RWPE2 (cell line): ENCODE measurements at regions not wholly inside any gene's neighbourhood (a gene's known extent, or its start where the extent isn't known, plus 50 kb on each side); places are given as distances from the start of the nearest gene placed in this dataset.

Experiments used
- ATAC-seq: fragments of 200-7000 bp; cut with Tn5 transposase; 3 replicates; pipeline ENCODE4 v1.9.1; 2021; ENCODE audit warnings: low read depth
- DNase-seq: peaks from one replicate; pipeline ENCODE4 v3.0.0-alpha.2; 2020; ENCODE audit warnings: low spot score
- H3K27ac ChIP-seq: fragments of 450-650 bp; 2 replicates; pipeline ENCODE4 v1.5.1; 2017; ENCODE audit warnings: mild to moderate bottlenecking; ENCODE audit not compliant: poor library complexity, severe bottlenecking
- H3K27me3 ChIP-seq: fragments of 250-450 bp; sonication (Bioruptor Pico); 2 replicates; pipeline ENCODE4 v1.5.1; 2021; ENCODE audit warnings: mild to moderate bottlenecking, moderate library complexity; ENCODE audit not compliant: insufficient read depth, poor library complexity, severe bottlenecking
- H3K36me3 ChIP-seq: fragments of 250-450 bp; sonication (Bioruptor Pico); 2 replicates; pipeline ENCODE4 v1.5.1; 2020; ENCODE audit warnings: low read depth, mild to moderate bottlenecking, moderate library complexity
- H3K4me1 ChIP-seq: fragments of 250-450 bp; sonication (Bioruptor Pico); 2 replicates; pipeline ENCODE4 v1.5.1; 2021; ENCODE audit warnings: mild to moderate bottlenecking, moderate library complexity; ENCODE audit not compliant: insufficient read depth, poor library complexity, severe bottlenecking
- H3K4me3 ChIP-seq: fragments of 250-450 bp; sonication (Bioruptor Pico); 2 replicates; pipeline ENCODE4 v1.5.1; 2021; ENCODE audit warnings: mild to moderate bottlenecking, moderate library complexity; ENCODE audit not compliant: severe bottlenecking
- H3K9me3 ChIP-seq: fragments of 250-450 bp; sonication (Bioruptor Pico); 2 replicates; pipeline ENCODE4 v1.5.1; 2021; ENCODE audit warnings: mild to moderate bottlenecking, moderate library complexity; ENCODE audit not compliant: severe bottlenecking
- TF ChIP-seq, protein P1 (sequence below): fragments of 450-650 bp; IDR thresholded peaks from one replicate; pipeline ENCODE4 v1.5.1; 2017; ENCODE audit warnings: mild to moderate bottlenecking, moderate library complexity; ENCODE audit not compliant: poor library complexity, severe bottlenecking

DNA sequence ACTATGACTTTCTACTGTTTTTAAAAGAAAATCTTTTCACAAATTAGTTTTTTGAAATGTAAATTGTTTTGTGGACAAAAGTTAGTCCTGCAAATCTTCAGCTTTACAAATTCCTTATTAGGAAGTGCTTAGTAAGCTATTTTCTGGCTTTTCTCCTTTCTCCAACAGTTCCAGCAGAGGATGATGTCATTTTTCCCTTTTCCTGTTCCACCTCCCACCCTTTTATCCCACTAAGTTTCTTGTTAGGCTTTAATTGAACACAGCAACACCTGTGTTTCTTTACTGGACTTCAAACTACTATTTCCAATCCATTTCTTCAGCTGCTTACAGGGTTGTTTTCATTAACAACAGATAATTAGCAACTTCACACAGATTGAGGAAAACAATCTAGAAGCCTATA, 389.2 kb downstream of the NDFIP2 start:
- DNase-seq (no peak), ATAC-seq (no peak)
- TF ChIP-seq, protein P1, sequence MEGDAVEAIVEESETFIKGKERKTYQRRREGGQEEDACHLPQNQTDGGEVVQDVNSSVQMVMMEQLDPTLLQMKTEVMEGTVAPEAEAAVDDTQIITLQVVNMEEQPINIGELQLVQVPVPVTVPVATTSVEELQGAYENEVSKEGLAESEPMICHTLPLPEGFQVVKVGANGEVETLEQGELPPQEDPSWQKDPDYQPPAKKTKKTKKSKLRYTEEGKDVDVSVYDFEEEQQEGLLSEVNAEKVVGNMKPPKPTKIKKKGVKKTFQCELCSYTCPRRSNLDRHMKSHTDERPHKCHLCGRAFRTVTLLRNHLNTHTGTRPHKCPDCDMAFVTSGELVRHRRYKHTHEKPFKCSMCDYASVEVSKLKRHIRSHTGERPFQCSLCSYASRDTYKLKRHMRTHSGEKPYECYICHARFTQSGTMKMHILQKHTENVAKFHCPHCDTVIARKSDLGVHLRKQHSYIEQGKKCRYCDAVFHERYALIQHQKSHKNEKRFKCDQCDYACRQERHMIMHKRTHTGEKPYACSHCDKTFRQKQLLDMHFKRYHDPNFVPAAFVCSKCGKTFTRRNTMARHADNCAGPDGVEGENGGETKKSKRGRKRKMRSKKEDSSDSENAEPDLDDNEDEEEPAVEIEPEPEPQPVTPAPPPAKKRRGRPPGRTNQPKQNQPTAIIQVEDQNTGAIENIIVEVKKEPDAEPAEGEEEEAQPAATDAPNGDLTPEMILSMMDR: no peak
- Histone ChIP-seq H3K27ac (no peak overlapping the region), H3K4me3 (no peak overlapping the region), H3K9me3 (no peaks in the 10 kb centered on the region), H3K4me1 (peaks cover 7% of the 10 kb centered on the region), H3K27me3 (no peaks in the 10 kb centered on the region), H3K36me3 (no peaks in the 10 kb centered on the region)

GRCh38 chr13:79869326-79869725, 388.4 kb downstream of the NDFIP2 start:
- no peak for ATAC-seq

GRCh38 chr13:79867254-79867653, 386.3 kb downstream of the NDFIP2 start:
- TF ChIP-seq, protein P1: no peak
- H3K4me3 ChIP-seq: no peak overlapping the region
- no peak overlapping the region for H3K27ac ChIP-seq
- H3K27me3 ChIP-seq: no peaks in the 10 kb centered on the region
- no peaks in the 10 kb centered on the region for H3K36me3 ChIP-seq
- no peaks in the 10 kb centered on the region for H3K9me3 ChIP-seq
- DNase-seq: no peak
- H3K4me1 ChIP-seq: peaks cover 7% of the 10 kb centered on the region
- no peak for ATAC-seq

More at GRCh38 chr13:79869326-79869725, 388.4 kb downstream of the NDFIP2 start:
- no peaks in the 10 kb centered on the region for H3K9me3 ChIP-seq
- peaks cover 7% of the 10 kb centered on the region for H3K4me1 ChIP-seq
- TF ChIP-seq, protein P1: no peak
- H3K4me3 ChIP-seq: no peak overlapping the region
- no peaks in the 10 kb centered on the region for H3K36me3 ChIP-seq
- H3K27me3 ChIP-seq: no peaks in the 10 kb centered on the region
- H3K27ac ChIP-seq: no peak overlapping the region
- no peak for DNase-seq

DNA sequence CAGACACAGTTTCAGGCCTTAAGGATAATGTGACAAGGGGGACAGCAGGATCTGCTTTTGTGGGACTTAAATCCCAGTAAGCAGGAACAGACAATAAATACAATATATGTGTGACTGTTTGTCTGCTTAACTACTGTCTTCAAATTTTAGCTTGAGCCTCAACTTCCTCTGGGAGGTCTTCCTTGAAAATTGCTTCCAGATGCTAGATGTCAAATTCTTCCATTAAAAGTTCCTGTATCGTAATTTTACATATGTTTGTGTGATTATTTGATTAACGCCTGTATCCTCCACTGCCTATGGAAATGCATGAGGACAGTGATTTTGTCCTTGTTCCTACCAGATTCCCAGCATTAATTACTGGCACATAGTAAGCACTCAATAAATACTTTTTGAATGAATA, 385.5 kb downstream of the NDFIP2 start:
- Histone ChIP-seq H3K4me3 (no peak overlapping the region), H3K27ac (no peak overlapping the region), H3K36me3 (no peaks in the 10 kb centered on the region), H3K27me3 (no peaks in the 10 kb centered on the region), H3K4me1 (peaks cover 7% of the 10 kb centered on the region), H3K9me3 (no peaks in the 10 kb centered on the region)
- no peak for DNase-seq
- TF ChIP-seq, protein P1: no peak
- no peak for ATAC-seq

DNA sequence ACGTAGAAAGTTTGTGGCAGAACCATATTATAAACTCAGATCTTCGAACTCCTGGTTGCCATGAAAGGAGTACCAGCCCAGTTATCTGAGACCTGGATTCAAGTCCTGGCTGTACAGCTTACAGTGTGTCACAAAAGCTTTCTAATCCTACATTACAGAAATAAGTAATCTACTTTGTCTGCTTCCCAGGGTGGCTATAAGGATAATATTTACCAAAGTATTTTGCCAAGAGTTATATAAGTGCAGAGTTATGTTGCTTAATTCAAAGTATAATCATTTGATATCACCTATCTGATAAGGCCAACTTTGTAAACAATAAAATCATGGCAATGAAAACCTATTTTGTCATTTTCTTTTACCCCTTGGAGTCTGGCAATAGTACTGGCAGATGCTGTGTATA, 381.6 kb downstream of the NDFIP2 start:
- DNase-seq (no peak), ATAC-seq (no peak)
- H3K27ac ChIP-seq: no peak overlapping the region
- no peaks in the 10 kb centered on the region for H3K4me1 ChIP-seq
- H3K36me3 ChIP-seq: no peaks in the 10 kb centered on the region
- TF ChIP-seq, protein P1: no peak
- no peak overlapping the region for H3K4me3 ChIP-seq
- no peaks in the 10 kb centered on the region for H3K27me3 ChIP-seq
- H3K9me3 ChIP-seq: no peaks in the 10 kb centered on the region
